ENCODE measurements at regions not wholly inside any gene's neighbourhood (a gene's known extent, or its start where the extent isn't known, plus 50 kb on each side); places are given as distances from the start of the nearest gene placed in this dataset.

DNA sequence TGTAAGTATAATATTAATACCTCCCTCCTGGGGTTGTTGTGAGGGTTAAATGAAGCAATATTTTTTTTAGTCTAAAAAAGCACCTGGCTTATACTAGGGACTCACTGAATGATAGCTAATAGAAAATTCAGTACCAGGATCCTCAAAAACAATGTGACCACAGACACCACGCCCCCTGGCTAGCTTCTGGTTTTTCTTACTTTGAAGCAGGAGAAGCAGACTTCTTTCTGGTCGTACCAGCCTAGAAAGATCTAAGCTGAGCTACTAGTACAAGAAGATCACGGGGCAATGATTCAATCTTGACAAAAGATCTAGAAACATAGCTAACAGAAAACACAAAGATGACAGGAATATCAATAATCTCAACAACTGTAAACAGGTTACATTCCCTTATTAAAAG lies 218.5 kb upstream of the SLC30A5 start:
- DNase-seq (no peak), ATAC-seq (no peak)
- Histone ChIP-seq H3K27me3 (no peaks in the 10 kb centered on the region), H3K9me3 (no peaks in the 10 kb centered on the region), H3K4me1 (no peaks in the 10 kb centered on the region), H3K27ac (no peak overlapping the region), H3K36me3 (no peaks in the 10 kb centered on the region), H3K4me3 (no peak overlapping the region)
- TF ChIP-seq, protein P1, sequence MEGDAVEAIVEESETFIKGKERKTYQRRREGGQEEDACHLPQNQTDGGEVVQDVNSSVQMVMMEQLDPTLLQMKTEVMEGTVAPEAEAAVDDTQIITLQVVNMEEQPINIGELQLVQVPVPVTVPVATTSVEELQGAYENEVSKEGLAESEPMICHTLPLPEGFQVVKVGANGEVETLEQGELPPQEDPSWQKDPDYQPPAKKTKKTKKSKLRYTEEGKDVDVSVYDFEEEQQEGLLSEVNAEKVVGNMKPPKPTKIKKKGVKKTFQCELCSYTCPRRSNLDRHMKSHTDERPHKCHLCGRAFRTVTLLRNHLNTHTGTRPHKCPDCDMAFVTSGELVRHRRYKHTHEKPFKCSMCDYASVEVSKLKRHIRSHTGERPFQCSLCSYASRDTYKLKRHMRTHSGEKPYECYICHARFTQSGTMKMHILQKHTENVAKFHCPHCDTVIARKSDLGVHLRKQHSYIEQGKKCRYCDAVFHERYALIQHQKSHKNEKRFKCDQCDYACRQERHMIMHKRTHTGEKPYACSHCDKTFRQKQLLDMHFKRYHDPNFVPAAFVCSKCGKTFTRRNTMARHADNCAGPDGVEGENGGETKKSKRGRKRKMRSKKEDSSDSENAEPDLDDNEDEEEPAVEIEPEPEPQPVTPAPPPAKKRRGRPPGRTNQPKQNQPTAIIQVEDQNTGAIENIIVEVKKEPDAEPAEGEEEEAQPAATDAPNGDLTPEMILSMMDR (IDR thresholded peaks at IDR 0.05), result no peak
- intact Hi-C loops (cut with DNase I), result no loop called here

DNA sequence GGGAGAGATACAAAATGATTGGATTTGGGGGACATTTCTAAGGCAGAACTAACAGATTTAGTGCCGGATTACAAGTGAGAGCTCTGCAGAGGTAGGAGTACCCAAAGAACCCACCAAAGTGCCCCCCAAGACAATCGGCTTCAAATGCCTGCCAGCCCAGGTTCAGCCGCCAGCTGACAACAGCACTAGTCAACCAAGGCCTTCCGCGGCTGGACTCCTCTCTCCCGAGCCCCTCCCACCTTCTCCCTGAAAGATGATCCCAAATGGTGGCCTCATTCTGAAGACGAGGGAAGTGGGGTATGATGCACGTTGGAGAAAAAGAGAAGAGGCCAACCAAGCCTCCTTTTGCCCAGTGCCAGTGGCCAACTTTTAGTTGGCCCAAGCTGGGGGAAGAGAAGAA lies 210.4 kb upstream of the SLC30A5 start:
- intact Hi-C loops (cut with DNase I), result no loop called here
- no peaks in the 10 kb centered on the region for H3K9me3 ChIP-seq
- H3K4me3 ChIP-seq, result no peak overlapping the region
- no peaks in the 10 kb centered on the region for H3K4me1 ChIP-seq
- H3K27me3 ChIP-seq, result no peaks in the 10 kb centered on the region
- TF ChIP-seq, protein P1 (IDR thresholded peaks at IDR 0.05), result no peak
- no peak overlapping the region for H3K27ac ChIP-seq
- DNase-seq, result no peak
- no peak for ATAC-seq
- H3K36me3 ChIP-seq, result no peaks in the 10 kb centered on the region

DNA sequence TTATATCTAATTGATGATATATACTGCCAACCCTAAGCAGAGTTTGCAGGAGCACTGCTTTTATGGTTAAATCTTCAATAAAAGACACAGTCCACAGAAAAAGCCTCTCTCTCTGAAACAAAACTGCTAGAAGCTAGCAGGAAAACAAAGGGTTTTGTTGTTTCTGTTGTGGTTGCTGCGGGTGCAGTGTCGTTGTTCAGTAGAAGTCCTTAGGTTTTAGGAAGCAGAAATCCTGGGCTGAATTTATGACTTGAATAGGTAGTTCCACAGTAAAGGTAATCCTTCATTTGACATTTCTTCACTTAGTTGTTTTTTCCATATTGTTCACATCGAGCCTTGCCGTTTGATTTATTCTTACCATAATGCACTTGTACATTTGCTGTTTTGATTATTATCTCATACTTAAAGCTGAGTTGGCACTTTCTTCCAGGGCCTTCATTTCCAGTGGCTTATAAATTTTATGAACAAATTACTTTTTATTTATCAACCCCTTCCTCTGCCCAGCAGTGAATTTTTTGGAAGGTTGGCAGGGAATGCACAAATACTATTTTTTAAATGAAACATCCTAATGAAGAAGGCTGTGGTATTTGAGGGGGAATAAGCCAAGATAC lies 209.6 kb upstream of the SLC30A5 start:
- ATAC-seq (no peak), DNase-seq (no peak)
- no peaks in the 10 kb centered on the region for H3K27me3 ChIP-seq
- no peak overlapping the region for H3K27ac ChIP-seq
- TF ChIP-seq, protein P1 (IDR thresholded peaks at IDR 0.05), result no peak
- H3K36me3 ChIP-seq, result no peaks in the 10 kb centered on the region
- intact Hi-C loops (cut with DNase I), result no loop called here
- H3K4me3 ChIP-seq, result no peak overlapping the region
- H3K9me3 ChIP-seq, result no peaks in the 10 kb centered on the region
- no peaks in the 10 kb centered on the region for H3K4me1 ChIP-seq

- ATAC-seq, result no peak
- Histone ChIP-seq H3K27ac (no peak overlapping the region), H3K9me3 (no peaks in the 10 kb centered on the region), H3K4me1 (no peaks in the 10 kb centered on the region), H3K36me3 (no peaks in the 10 kb centered on the region), H3K27me3 (no peaks in the 10 kb centered on the region), H3K4me3 (no peak overlapping the region)
- peak in 1 of 4 donors; percentile 10 for DNase-seq
- intact Hi-C loops (cut with DNase I), result no loop called here
- TF ChIP-seq, protein P1 (IDR thresholded peaks at IDR 0.05), result no peak
Observed at GRCh38 chr5:68884883-68885282, 208.9 kb upstream of the SLC30A5 start.

DNA sequence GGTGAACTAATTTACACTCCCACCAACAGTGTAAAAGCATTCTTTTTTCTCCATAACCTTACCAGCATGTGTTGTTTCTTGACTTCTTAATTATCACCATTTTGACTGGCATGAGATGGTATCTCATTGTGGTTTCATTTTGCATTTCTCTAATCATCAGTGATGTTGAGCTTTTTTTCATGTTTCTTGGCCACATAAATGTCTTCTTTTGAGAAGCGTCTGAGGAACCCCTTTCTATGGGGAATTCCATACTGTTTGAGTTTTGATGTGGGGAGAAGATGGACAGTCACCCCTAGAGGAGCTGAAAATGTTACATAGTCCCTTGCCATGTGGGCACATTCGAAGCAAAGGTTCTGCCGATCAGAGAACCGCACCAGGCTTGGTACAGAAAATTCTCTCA lies 207.0 kb upstream of the SLC30A5 start:
- no peaks in the 10 kb centered on the region for H3K27me3 ChIP-seq
- no peak overlapping the region for H3K4me3 ChIP-seq
- no peaks in the 10 kb centered on the region for H3K9me3 ChIP-seq
- no peak for DNase-seq
- H3K36me3 ChIP-seq, result no peaks in the 10 kb centered on the region
- ATAC-seq, result no peak
- H3K27ac ChIP-seq, result no peak overlapping the region
- intact Hi-C loops (cut with DNase I), result no loop called here
- H3K4me1 ChIP-seq, result no peaks in the 10 kb centered on the region
- TF ChIP-seq, protein P1 (IDR thresholded peaks at IDR 0.05), result no peak
